Testis (tissue), 2 donors: ENCODE measurements at regions not wholly inside any gene's neighbourhood (a gene's known extent, or its start where the extent isn't known, plus 50 kb on each side); places are given as distances from the start of the nearest gene placed in this dataset.

ENCODE experiments used
- DNase-seq: peaks from one replicate; pipeline ENCODE4 v3.0.0-alpha.2; 2019
- H3K27ac ChIP-seq, 2 donors: fragments of 200-600 bp; sonication (generic); one replicate each; pipeline ENCODE4 v1.5.1; 2019
- H3K27me3 ChIP-seq: fragments of 200-600 bp; sonication (generic); one replicate; pipeline ENCODE4 v1.5.1; 2019
- H3K36me3 ChIP-seq: fragments of 200-600 bp; sonication (generic); one replicate; pipeline ENCODE4 v1.5.1; 2017; ENCODE audit warnings: low read depth; ENCODE audit errors: missing control alignments
- H3K4me1 ChIP-seq: fragments of 200-600 bp; sonication (generic); one replicate; pipeline ENCODE4 v1.5.1; 2019
- H3K4me3 ChIP-seq, 2 donors: fragments of 200-600 bp; sonication (generic); one replicate each; pipeline ENCODE4 v1.5.1; 2017 to 2019
- H3K9me3 ChIP-seq: fragments of 200-600 bp; sonication (generic); one replicate; pipeline ENCODE4 v1.5.1; 2017
- POLR2A ChIP-seq: fragments of 450-650 bp; IDR thresholded peaks from one replicate; pipeline ENCODE4 v1.6.1; 2017; ENCODE audit warnings: antibody characterized with exemption, mild to moderate bottlenecking, moderate library complexity
- WGBS, 2 donors: methylation state at CpG; one replicate each; pipeline ENCODE4 v1.1.5; 2018; 5-methylcytosine and 5-hydroxymethylcytosine counted together
- intact Hi-C: fragments of 100-400 bp; cut with DNase I; formaldehyde crosslinking; loops from one replicate; pipeline ENCODE4 v1.15.1; 2023; ENCODE audit warnings: low total_unique reads
- TF ChIP-seq, protein P1 (sequence below), 3 experiments: fragments of 450-650 bp in 2 of 3; fragments of 200-600 bp in 1 of 3; sonication (generic) in 1 of 3; IDR thresholded peaks; one replicate each; pipeline ENCODE4 v1.5.1; 2016 to 2019; ENCODE audit warnings: antibody characterized with exemption in 3 of 3, mild to moderate bottlenecking in 2 of 3, moderate library complexity in 1 of 3

DNA sequence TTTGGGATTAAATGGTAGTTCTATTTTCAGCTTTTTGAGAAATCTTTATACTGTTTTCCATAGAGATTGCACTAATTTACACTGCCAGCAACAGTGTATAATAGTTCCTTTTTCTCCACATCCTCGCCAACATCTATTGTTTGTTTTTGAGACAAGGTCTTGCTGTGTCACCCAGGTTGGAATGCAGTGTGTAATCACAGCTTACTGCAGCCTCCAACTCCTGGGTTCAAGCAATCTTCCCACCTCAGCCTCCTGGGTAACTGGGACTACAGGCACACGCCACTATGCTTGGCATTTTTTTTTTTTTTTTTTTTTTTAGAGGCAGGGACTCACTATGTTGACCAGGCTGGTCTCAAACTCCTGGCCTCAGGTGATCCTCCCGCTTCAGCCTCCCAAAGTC is 164.5 kb upstream of the CXADR start:
- DNase-seq, result no peak
- no peaks in the 10 kb centered on the region for H3K36me3 ChIP-seq
- WGBS, 2 donors, result 54 to 66% methylated on average over 3 of the region's 3 CpGs
- no peak overlapping the region for H3K27ac ChIP-seq
- no peaks in the 10 kb centered on the region for H3K4me1 ChIP-seq
- TF ChIP-seq, protein P1, sequence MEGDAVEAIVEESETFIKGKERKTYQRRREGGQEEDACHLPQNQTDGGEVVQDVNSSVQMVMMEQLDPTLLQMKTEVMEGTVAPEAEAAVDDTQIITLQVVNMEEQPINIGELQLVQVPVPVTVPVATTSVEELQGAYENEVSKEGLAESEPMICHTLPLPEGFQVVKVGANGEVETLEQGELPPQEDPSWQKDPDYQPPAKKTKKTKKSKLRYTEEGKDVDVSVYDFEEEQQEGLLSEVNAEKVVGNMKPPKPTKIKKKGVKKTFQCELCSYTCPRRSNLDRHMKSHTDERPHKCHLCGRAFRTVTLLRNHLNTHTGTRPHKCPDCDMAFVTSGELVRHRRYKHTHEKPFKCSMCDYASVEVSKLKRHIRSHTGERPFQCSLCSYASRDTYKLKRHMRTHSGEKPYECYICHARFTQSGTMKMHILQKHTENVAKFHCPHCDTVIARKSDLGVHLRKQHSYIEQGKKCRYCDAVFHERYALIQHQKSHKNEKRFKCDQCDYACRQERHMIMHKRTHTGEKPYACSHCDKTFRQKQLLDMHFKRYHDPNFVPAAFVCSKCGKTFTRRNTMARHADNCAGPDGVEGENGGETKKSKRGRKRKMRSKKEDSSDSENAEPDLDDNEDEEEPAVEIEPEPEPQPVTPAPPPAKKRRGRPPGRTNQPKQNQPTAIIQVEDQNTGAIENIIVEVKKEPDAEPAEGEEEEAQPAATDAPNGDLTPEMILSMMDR (IDR thresholded peaks at IDR 0.05), result no peak
- TF ChIP-seq POLR2A, result no peak
- no peak overlapping the region for H3K4me3 ChIP-seq
- no peaks in the 10 kb centered on the region for H3K27me3 ChIP-seq
- H3K9me3 ChIP-seq, result no peaks in the 10 kb centered on the region
- intact Hi-C loops, result no loop called here

DNA sequence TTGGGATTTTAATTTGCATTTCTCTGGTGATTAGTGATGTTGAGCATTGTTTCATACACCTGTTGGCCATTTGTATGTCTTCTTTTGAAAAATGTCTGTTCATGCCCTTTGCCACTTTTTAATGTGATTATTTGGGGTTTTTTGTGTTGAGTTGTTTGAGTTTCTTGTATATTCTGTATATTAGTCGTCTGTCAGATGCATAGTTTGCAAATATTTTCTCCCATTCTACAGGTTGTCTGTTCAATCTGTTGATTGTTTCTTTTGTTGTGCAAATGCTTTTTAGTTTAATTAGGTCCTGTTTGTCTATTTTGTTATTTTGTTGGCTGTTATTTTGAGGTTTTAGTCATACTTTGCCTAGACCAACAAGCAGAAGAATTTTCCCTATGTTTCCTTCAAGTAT is 164.0 kb upstream of the CXADR start:
- Histone ChIP-seq H3K27ac (no peak overlapping the region), H3K4me1 (no peaks in the 10 kb centered on the region), H3K27me3 (no peaks in the 10 kb centered on the region), H3K9me3 (no peaks in the 10 kb centered on the region), H3K4me3 (no peak overlapping the region), H3K36me3 (no peaks in the 10 kb centered on the region)
- intact Hi-C loops, result no loop called here
- 35 to 67% methylated on average over 1 of the region's 1 CpG for WGBS, 2 donors
- DNase-seq, result no peak
- TF ChIP-seq, protein P1 (IDR thresholded peaks at IDR 0.05), result no peak
- no peak for TF ChIP-seq POLR2A

DNA sequence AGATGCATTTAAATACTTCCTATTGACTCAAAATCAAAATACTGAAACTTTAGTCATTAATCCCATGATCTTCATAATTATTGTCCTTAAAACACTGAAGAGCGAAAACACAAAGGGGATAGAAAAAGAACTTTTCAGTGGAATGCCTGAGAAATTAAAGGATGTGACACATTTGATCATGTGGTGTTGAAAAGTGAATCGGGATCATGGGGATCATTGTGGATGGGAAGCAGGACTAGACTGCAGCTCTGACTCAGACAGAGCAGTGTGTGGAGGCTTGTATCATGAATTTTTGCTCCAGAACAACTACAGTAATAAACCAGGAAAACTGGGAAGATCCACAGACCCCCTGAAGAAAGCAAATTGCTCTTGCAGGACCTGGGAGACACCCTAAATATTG is 161.1 kb upstream of the CXADR start:
- no peaks in the 10 kb centered on the region for H3K4me1 ChIP-seq
- H3K36me3 ChIP-seq, result no peaks in the 10 kb centered on the region
- H3K9me3 ChIP-seq, result no peaks in the 10 kb centered on the region
- no peaks in the 10 kb centered on the region for H3K27me3 ChIP-seq
- no peak for DNase-seq
- TF ChIP-seq POLR2A, result no peak
- TF ChIP-seq, protein P1 (IDR thresholded peaks at IDR 0.05), result no peak
- 65 to 76% methylated on average over 2 of the region's 2 CpGs for WGBS, 2 donors
- no peak overlapping the region for H3K27ac ChIP-seq
- intact Hi-C loops, result no loop called here
- H3K4me3 ChIP-seq, result no peak overlapping the region

DNA sequence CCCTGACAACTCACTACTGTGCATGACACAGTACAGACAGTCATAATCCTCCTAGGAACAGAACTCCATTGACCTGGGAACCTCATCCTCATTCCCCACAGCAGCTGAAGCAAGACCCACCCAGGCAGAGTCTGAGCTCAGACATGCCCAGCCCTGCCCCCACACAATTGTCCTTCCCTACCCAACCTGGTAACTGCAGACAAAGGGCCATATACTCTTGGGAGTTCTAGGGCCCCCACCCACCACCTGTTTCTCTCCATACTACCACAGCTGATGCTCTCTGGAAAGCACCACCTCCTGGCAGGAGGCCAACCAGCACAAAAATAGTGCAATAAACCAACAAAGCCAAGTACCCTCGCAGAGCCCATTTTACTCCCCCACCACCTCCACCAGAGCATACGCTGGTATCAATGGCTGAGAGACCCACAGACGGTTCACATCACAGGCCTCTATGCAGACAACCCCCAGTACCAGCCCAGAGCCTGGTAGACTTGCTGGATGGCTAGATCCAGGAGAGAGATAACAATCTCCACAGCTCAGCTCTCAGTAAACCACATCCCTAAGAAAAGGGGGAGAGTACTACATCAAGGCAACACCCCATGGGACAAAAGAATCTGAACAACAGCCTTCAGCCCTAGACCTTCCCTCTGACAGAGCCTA is 159.7 kb upstream of the CXADR start:
- H3K9me3 ChIP-seq, result no peaks in the 10 kb centered on the region
- 74 to 100% methylated on average over 2 to 3 of the region's 3 CpGs for WGBS, 2 donors
- DNase-seq, result no peak
- TF ChIP-seq, protein P1 (IDR thresholded peaks at IDR 0.05), result no peak
- TF ChIP-seq POLR2A, result no peak
- no peaks in the 10 kb centered on the region for H3K4me1 ChIP-seq
- no peaks in the 10 kb centered on the region for H3K36me3 ChIP-seq
- no peaks in the 10 kb centered on the region for H3K27me3 ChIP-seq
- H3K4me3 ChIP-seq, result no peak overlapping the region
- no peak overlapping the region for H3K27ac ChIP-seq
- intact Hi-C loops, result no loop called here

DNA sequence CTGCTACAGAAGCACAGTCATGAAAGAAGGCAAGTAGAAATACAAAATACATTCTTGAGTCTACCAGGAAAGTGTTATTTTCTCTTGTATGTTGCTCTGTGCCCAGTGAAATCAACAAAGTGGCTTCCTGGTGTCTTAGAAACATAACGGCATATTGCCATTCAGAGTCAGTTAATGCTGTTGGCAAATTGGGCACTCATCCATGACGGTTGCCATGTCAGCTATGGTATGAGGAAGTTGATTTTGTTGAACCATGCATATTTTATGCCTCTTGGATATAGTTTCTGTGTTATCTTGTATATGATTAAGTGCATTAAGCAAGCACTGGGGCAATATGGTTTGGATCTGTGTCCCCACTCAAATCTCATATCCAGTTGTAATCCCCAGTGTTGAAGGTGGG is 153.1 kb upstream of the CXADR start:
- no peaks in the 10 kb centered on the region for H3K4me1 ChIP-seq
- WGBS, 2 donors, result 77 to 87% methylated on average over 2 of the region's 2 CpGs
- H3K27me3 ChIP-seq, result no peaks in the 10 kb centered on the region
- no peak for TF ChIP-seq POLR2A
- TF ChIP-seq, protein P1 (IDR thresholded peaks at IDR 0.05), result no peak
- H3K4me3 ChIP-seq, result no peak overlapping the region
- DNase-seq, result no peak
- no peaks in the 10 kb centered on the region for H3K9me3 ChIP-seq
- intact Hi-C loops, result no loop called here
- H3K36me3 ChIP-seq, result no peaks in the 10 kb centered on the region
- H3K27ac ChIP-seq, result no peak overlapping the region
